Left cardiac atrium (tissue), 4 donors: ENCODE measurements at regions not wholly inside any gene's neighbourhood (a gene's known extent, or its start where the extent isn't known, plus 50 kb on each side); places are given as distances from the start of the nearest gene placed in this dataset.
A peak's percentile ranks its signal among the peaks of the same experiment; 100 is the strongest.
"Not testable (repeated sequence)": the region's sequence is repeated elsewhere in the genome, so short reads cannot be mapped to it uniquely, and the experiment has no call there.

Experiments used
- ATAC-seq, 2 donors: fragments of 200-7000 bp; cut with Tn5 transposase; one replicate each; pipeline ENCODE4 v1.9.1; 2020; ENCODE audit warnings: mild to moderate bottlenecking in 2 of 2, moderate library complexity in 2 of 2
- DNase-seq: peaks from one replicate; pipeline ENCODE4 v3.0.0-alpha.2; 2020
- intact Hi-C, 2 donors: fragments of 100-400 bp; cut with DNase I; formaldehyde crosslinking; loops; one replicate each; pipeline versions ENCODE4 v1.14.1 to v1.15.1; 2022 to 2023
- donor health status: DM: no; HTN: yes; CAD: no.
- donor health status: DM: no; HTN: yes; CAD: no; lungs with severe emphysema.
- donor health status: DM: yes; HTN: yes; CAD: no.
- donor health status: Dilated cardiomyopathy.

DNA sequence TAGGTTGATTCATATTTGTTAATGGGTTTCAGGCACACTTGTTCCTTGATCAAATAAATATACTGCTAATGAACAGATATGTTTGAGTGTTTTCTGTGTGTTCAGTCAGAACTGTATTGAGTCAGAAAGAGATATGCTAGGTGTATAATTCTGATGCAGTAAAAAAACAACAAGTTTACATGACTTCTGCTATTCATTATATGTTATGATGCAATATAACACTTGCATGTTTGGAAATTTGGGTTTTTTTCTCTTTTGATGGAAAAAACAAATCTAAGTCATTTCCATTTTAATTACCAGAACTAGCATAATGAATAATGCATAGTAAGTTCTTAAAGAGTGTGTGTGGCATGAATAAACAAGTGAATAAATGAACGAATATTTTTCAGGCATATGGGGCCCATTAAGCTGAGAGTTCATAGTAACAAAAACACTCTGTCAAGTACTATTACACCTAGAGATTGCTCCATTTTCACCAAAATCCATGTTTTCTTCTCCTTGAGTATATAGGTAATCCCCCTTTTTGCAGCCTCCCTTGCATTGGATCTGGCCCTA lies 208.3 kb upstream of the NT5E start:
- intact Hi-C loops, result no loop called here
- DNase-seq, result no peak
- ATAC-seq, result no peak

DNA sequence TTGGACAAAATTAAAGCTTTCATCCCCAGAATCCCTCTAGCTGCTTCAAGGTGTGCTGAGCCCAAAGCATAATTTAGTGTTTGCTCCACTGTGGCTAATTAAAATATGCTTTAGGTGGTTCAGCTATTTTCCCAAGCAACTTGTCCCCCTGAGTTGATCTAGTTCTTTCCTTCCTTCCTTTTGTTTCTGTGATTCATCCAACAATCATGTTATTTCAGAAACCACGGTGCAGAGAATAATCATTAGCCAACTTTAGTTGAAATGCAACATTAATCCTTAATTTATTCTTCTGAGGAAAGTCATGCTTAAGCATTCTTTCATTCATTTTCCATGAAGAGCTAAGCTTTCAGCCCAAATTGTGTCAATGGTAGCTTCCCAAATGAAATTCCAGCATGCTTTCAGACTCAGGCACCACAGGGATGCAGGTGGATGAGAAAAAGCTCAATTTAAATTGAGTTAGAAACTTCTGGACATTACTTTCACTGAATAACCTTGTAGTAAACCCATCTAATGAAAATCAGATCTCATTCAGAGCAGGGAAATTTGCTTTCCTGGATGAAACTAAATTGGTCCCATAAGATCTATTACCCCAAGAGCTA lies 209.0 kb upstream of the NT5E start:
- ATAC-seq, result no peak
- intact Hi-C loops, result no loop called here
- no peak for DNase-seq

DNA sequence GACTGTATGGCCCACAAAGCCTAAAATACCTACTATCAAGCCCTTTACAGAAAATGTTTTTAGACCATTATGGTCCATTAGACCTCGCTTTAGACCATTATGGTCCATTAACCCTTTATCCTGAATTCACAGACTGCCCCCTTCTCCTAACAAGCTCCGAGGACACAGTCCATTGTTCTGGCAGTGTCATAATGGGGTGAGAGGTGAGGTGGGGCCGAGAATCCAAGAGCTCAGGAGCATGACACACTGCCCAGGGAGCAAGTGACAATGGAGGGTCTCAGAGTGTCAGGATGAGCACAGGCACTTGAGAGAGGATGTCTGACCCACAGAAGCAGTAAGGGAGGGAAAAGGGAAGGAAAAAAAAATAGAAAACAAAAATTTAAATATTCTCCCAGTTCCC lies 212.4 kb upstream of the NT5E start:
- intact Hi-C loops, result no loop called here
- DNase-seq (no peak), ATAC-seq (no peak)

DNA sequence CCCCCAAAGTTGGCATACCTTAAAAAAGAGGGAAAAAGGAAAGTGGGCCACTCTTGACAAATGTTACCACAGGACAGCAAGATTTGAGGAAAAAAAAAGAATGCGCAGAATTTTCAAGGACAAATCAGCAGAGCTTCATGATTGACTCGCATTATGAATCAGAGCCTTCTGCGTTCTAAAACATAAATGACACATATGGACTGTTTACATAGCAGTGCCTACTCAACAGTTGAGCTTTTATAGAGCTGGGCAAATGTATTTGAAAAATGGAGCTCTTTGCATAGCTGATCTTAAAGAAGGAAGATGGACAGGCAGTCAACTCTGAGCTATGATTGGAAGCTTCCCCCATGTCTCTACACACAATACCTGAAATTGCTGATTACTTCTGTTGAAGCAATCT lies 213.2 kb upstream of the NT5E start:
- ATAC-seq, result no peak
- DNase-seq, result no peak
- intact Hi-C loops, result no loop called here

DNA sequence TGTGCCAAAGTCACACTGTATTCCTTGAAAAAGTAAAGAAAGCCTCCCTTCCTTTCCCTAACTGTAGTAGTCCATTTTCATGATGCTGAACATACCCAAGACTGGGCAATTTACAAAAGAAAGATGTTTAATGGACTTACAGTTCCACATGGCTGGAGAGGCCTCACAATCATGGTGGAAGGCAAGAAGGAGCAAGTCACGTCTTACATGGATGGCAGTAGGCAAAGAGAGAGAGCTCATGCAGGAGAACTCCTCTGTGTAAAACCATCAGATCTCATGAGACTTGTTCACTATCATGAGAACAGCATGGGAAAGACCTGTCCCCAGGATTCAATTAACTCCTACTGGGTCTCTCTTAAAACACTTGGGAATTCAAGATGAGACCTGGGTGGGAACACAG lies 222.5 kb upstream of the NT5E start:
- DNase-seq, ATAC-seq, intact Hi-C loops: not testable (repeated sequence)

DNA sequence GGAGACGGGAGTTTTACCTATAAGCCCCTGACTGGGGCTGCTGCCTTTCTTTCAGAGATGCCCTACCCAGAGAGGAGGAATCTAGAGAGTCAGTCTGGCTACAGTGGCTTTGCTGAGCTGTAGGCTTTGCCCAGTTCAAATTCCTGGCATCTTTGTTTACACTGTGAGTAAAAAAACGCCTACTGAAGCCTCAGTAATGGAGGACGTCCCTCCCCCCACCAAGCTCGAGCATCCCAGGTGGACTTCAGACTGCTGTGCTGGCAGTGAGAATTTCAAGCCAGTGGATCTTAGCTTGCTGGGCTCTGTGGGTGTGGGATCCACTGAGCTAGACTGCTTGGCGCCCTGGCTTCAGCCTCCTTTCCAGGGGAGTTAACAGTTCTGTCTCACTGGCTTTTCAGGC lies 237.1 kb upstream of the NT5E start:
- DNase-seq, ATAC-seq, intact Hi-C loops: not testable (repeated sequence)

DNA sequence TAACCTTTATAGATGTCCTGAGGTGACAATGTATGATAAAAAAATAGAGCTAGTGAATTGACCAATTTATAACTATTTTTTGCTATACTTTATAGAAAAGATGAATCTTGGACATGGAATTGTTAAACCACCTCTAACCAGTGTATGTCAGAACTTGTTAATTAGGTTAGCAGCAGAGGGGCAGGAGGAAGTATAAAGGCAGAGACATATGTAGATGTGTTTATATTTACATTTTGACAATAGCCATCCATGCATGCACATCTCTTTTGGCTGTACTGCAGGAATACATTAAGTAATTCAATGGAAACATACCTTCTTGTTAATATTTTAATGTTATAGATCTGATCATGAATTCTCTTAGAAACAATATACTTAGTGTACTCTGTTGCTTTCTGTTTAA lies 254.6 kb upstream of the NT5E start:
- intact Hi-C loops, result no loop called here
- ATAC-seq, result no peak
- no peak for DNase-seq

DNA sequence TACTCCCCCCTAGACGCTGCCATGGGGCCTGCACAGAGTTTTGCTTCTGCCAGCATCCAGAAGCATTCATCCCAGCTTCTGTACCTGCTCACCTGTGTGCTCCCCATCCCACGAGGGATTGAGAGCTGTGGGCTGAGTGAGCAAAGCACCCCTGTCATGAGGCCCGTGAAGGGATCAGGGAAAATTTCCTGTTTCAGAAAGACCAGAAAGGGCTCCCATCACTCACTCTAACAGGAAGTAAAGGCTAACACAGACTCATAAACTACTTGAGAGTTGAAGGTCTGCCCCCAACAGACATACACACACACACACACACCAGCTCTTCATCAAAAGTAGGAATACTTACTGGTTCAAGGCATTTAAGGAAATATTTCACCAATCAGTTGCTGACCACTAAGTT lies 256.5 kb upstream of the NT5E start:
- DNase-seq (no peak), ATAC-seq (no peak)
- intact Hi-C loops, result no loop called here

DNA sequence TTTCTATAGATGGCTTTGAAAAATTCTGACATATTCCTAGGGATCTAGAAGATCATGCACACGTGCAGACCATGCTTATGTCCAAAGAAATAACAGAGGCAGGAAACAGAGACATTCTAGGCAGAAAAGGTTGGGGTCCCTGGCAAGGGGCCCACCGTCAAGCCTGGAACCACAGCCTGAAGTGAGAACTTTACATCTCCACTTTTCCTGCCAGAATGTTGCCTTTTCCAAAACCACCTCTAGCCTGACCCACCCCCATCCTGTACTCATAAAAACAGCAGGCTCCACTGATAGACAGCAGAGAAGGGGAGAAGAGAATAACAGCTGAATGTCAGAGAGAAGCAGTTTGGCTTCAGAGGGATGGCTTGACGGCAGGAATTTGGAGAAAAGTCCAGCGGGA lies 257.3 kb upstream of the NT5E start:
- DNase-seq (no peak), ATAC-seq (no peak)
- intact Hi-C loops, result no loop called here

DNA sequence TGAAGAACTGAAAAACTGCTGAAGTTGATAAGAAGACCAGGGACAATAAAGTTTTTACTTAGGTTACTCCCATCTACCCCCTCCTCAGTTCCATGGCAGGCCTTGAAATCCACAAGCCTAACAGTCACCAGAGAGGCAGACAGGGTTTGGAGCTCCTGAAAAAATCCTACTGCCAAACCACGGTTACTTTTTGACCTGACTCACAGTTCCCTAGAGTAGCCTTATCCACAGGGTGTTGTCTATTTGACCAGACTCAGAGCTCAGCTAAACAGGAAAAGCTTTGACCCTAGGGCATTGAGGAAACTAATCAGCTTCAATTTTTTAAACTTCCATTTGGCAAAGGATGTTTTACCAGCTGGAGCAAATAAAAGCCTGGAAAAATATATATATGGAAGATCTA lies 257.7 kb upstream of the NT5E start:
- no peak for DNase-seq
- ATAC-seq, result peak in 1 of 2 donors; percentile 85
- intact Hi-C loops, result no loop called here

DNA sequence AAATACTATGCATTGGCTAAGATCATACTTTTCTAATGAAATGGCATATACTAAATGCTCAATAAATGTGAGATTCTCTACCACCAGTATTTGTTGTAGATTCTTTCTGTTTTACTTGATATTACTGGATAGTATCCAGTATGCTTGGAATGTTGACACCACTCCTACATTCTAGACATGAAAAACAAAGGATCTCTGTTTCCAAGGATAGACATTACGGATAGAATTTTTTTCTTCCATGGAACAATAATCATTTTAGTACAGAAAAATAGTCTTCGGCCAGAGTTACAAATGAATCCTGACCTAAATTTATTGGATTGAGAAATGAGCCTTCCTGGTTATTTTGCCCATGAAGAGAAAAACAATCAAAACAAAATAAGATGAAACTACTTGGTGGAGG lies 258.2 kb upstream of the NT5E start:
- intact Hi-C loops, result no loop called here
- ATAC-seq (peak in 1 of 2 donors; percentile 50), DNase-seq (no peak)

DNA sequence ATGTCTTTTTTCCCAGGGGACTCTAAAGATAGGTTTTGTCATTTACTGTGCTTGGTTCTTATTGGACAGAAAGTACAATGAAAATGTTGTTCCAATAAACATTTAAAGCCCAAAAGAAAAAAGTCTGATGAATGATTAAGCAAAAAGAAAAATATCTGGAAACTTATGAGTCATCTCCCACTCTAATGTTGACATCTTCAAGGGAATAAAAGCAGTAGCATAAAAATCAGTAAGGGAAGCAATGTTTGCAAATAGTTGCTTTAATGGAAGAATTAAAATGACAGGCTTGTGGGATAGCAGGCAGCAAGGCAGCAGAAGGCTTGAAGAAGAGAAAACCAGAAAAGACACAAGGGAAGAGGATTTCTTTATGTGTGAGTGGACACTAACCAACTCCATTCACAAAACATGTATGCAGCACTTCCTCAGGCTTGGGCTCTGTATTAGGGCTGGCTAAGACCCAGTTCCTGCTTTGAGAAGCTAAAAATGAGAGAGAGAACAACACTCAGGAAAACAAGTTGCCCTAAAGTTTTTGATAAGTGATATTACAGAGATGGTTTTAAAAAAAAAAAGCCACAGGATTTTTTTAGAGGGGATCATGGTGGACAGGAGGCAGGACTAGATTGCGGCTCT lies 263.2 kb upstream of the NT5E start:
- intact Hi-C loops, result no loop called here
- ATAC-seq (peak in 1 of 2 donors; percentile 78), DNase-seq (no peak)

DNA sequence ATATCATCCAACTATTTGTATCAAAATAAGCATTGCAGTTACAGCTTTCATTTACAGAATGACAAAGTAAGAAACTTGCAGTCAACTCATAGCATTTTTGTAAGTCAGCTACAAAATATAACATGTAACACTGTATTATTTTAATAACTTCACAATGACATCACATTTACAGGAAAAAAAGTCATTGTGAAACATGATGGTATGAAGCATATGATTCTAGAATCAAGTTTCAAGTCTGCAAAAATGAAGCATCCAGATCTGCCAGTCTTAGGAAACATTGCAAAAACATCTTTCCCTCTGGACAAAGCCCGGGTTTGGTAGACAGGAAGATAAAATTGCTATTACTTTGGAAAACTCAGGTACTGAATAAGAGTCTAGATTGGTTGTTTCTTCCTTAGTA lies 263.9 kb upstream of the NT5E start:
- ATAC-seq, result peak in 1 of 2 donors; percentile 42
- no peak for DNase-seq
- intact Hi-C loops, result no loop called here

DNA sequence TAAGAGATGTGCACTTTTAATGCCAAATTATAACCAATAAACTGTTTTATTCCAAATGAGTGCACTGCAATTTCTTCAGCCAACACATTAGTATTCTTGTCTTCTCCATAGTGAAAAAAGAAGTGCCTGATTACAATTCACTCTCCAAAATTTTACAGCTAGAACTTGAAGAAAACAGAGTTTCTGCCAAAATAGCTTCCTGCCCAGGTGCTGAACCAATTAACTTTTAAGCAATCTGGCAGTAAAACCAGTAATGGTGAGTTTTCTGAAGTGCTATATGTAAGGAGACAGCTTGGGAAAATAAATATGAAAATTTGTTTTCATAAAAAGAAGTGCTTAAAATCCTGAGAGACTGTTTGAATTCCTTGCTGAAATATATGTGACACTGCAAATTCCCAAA lies 266.0 kb upstream of the NT5E start:
- no peak for ATAC-seq
- no peak for DNase-seq
- intact Hi-C loops, result no loop called here

DNA sequence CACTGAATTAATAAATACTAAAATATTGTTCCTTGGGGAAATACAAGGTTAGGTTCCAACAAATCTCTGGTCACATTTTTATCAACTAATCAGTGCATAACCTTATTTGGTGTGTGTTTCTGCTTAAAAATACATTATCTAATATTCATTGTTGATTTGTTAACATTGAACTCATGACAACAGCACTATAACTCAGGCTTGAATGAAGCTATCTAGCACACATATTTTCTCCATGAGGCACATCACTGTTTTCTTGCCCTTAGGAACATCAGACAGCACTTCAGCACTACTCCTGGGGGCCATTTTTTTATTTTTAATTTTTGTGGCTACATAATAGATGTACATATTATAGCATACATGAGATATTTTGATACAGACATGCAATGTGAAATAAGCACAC lies 277.2 kb upstream of the NT5E start:
- no peak for DNase-seq
- intact Hi-C loops, result no loop called here
- no peak for ATAC-seq

DNA sequence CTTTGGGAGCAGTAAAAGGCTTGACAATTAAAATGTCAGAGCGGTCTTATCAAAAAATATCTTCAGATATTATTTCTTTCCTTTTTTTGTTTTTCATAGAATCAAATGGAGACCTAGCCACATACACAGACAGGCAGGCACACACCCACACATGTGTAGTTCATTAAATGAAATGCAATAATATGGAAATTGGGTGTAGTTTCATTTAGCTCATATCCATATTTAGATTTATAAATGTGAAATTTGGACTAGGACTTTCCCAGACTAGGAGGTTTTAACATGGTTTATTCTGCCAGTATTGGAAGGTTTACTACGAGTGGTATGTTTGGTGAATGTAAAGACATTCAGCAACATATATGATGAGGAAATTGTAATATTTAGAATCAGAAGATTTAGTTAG lies 277.7 kb upstream of the NT5E start:
- no peak for ATAC-seq
- intact Hi-C loops, result no loop called here

DNA sequence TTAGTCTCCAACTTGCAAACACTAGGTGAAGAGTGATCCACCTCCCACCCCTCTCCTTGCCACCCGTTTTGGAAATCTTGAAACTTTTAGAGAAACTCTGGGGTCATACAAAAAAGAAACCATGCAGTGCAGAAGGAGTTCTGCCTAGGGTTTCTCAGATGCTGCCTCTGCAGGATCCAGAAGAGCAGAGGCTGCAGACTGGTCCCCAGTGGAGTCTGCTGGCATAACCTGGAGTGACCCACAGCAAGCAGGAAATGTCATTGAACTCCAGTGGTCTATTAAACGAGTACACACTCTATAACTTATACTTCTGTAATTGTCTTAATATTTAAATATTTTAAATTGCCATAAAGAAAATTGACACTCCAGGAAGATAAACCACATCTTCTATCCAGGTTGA lies 280.7 kb upstream of the NT5E start:
- intact Hi-C loops, result no loop called here
- no peak for DNase-seq
- no peak for ATAC-seq

More for the DNA sequence above, 277.7 kb upstream of the NT5E start:
- DNase-seq, result no peak

DNA sequence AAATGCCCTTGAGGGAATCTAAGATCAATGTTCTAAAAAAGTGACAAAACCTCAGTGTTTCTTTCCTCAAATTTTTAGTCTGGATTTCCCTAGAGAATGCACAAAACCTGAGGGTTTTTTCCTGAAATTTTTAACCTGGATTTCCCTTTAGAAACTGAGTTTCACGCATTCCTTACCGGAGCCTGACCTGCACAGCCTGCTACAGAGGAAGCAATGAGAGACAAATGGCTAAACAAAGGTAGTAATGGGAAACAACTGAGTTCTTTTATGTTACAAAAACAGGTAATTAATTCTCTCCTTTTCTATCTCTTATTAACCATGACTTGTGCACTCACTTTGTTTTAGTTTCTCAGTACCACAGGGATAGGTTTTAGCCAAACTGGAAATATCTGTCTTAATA lies 281.7 kb upstream of the NT5E start:
- intact Hi-C loops, result no loop called here
- ATAC-seq (no peak), DNase-seq (no peak)

DNA sequence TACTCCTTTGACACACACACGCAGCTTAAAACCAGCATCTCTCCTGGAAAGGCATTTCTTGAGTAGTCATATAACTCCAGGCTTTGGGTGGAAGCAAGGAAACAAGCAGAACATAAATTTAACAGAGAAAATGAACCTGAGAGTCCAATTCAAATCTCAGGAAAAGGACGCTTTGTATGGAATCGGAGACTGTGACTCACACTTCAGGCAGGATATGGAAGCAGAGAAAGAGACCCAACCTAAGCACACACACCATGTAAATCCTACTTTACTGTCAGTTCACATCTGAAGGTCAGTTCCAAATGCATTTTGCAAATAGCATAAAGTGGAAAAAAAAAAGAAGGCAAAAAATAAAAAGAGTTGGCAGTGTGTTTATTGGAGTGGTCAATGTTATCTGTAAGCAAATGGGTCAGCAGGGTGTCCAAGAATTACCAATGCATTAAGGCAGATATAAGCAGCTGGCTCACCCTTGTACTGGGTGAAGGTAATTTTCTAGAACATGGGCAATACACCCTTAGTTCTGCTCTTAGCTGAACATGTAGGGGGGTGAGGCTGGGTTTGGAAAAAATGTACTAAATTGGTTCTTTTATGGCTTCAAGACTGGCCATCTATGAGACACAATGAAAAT lies 283.7 kb upstream of the NT5E start:
- intact Hi-C loops, result no loop called here
- DNase-seq, result no peak
- ATAC-seq, result no peak

DNA sequence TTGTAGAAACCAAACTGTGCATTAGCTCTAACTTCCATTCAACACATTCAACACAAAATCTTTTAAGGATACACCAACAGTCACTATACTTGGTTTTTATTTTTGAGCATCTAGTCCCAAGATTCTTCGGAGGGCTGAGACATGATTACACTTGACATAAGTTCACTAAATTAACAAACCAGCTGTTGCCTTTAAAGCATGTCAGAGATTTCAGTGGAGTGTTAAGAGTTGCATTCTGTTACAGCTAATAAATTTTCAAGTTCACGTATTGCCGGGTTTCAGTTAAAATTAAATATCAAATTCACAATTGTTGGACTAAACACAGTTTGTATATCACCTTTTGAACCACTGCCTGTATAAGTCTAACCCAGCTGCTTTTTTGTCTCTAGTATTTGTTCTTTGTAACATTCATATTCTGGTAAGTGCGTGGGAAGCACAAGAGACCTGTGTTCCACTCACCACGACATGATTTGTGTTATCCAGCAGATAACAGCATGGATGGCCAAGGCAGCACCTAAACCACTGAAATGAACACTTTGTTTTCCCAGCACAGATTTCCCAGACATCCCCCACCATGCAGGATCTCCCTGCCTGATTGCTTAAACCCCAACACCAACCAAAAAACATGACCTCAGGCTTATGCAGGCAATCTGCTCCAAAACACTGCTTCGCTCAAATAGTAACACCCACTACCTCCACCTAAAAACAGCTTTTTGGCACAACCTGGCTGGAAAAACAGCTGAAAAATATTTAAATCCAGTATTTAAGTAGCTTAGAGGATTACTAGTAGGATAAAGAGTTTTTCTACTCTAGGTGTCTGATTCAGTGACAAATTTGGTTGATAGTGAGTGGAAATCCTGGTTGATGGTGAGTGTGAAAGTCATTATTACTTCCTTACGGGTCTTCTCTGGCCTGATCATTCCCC lies 286.5 kb upstream of the NT5E start:
- intact Hi-C loops, result no loop called here
- DNase-seq, result no peak
- ATAC-seq, result peak in 1 of 2 donors; percentile 58
